Neural crest cell (in vitro differentiated cells): ENCODE measurements at regions not wholly inside any gene's neighbourhood (a gene's known extent, or its start where the extent isn't known, plus 50 kb on each side); places are given as distances from the start of the nearest gene placed in this dataset.

Source experiments
- DNase-seq: peaks from one replicate; pipeline ENCODE4 v3.0.0; 2021; ENCODE audit warnings: low read depth, mixed read lengths, low spot score
- H3K27ac Mint-ChIP-seq: one replicate; pipeline ENCODE4 v1.8.0; 2021; ENCODE audit warnings: mild to moderate bottlenecking, mixed read lengths; ENCODE audit not compliant: unreplicated experiment
- H3K27me3 Mint-ChIP-seq: 2 replicates; pipeline ENCODE4 v1.8.0; 2021; ENCODE audit warnings: low read depth, mild to moderate bottlenecking, mixed read lengths
- H3K36me3 Mint-ChIP-seq: 2 replicates; pipeline ENCODE4 v1.8.0; 2021; ENCODE audit warnings: low read depth, mild to moderate bottlenecking, mixed read lengths
- H3K4me1 Mint-ChIP-seq: 2 replicates; pipeline ENCODE4 v1.8.0; 2021; ENCODE audit warnings: mixed read lengths
- H3K4me3 Mint-ChIP-seq: one replicate; pipeline ENCODE4 v1.8.0; 2021; ENCODE audit warnings: mild to moderate bottlenecking, mixed read lengths
- H3K9me3 Mint-ChIP-seq: 2 replicates; pipeline ENCODE4 v1.8.0; 2021; ENCODE audit warnings: mixed read lengths
- CTCF ChIP-seq: fragments of 200-600 bp; sonication (generic); conservative IDR thresholded peaks from 2 replicates; pipeline ENCODE4 v1.5.0; 2021; ENCODE audit warnings: antibody characterized with exemption, mild to moderate bottlenecking

- no peak for DNase-seq
- no peaks in the 10 kb centered on the region for H3K27me3 Mint-ChIP-seq
- H3K9me3 Mint-ChIP-seq = no peaks in the 10 kb centered on the region
- no peaks in the 10 kb centered on the region for H3K36me3 Mint-ChIP-seq
- no peak overlapping the region for H3K27ac Mint-ChIP-seq
- H3K4me3 Mint-ChIP-seq = no peak overlapping the region
- H3K4me1 Mint-ChIP-seq = no peaks in the 10 kb centered on the region
- TF ChIP-seq CTCF = no peak
Observed at GRCh38 chr7:81503771-81504170, 266.1 kb downstream of the HGF start.

GRCh38 chr7:81503336-81503735 is 266.5 kb downstream of the HGF start:
- Mint-ChIP-seq H3K27ac (no peak overlapping the region), H3K4me1 (no peaks in the 10 kb centered on the region), H3K4me3 (no peak overlapping the region), H3K27me3 (no peaks in the 10 kb centered on the region), H3K9me3 (no peaks in the 10 kb centered on the region), H3K36me3 (no peaks in the 10 kb centered on the region)
- no peak for TF ChIP-seq CTCF
- no peak for DNase-seq

GRCh38 chr7:81501220-81501619 is 268.6 kb downstream of the HGF start:
- H3K4me1 Mint-ChIP-seq = no peaks in the 10 kb centered on the region
- H3K27me3 Mint-ChIP-seq = no peaks in the 10 kb centered on the region
- H3K36me3 Mint-ChIP-seq = no peaks in the 10 kb centered on the region
- H3K27ac Mint-ChIP-seq = no peak overlapping the region
- no peak overlapping the region for H3K4me3 Mint-ChIP-seq
- DNase-seq = no peak
- H3K9me3 Mint-ChIP-seq = no peaks in the 10 kb centered on the region
- TF ChIP-seq CTCF = no peak

GRCh38 chr7:81500631-81501030 is 269.2 kb downstream of the HGF start:
- Mint-ChIP-seq H3K27ac (no peak overlapping the region), H3K36me3 (no peaks in the 10 kb centered on the region)
- no peak for TF ChIP-seq CTCF

GRCh38 chr7:81499262-81500116 is 270.4 kb downstream of the HGF start:
- H3K27ac Mint-ChIP-seq = no peak overlapping the region
- H3K27me3 Mint-ChIP-seq = no peaks in the 10 kb centered on the region
- H3K36me3 Mint-ChIP-seq = no peaks in the 10 kb centered on the region
- no peaks in the 10 kb centered on the region for H3K4me1 Mint-ChIP-seq
- peak; percentile 86 for TF ChIP-seq CTCF
- DNase-seq = no peak
- no peak overlapping the region for H3K4me3 Mint-ChIP-seq
- H3K9me3 Mint-ChIP-seq = no peaks in the 10 kb centered on the region

More at GRCh38 chr7:81500631-81501030, 269.2 kb downstream of the HGF start:
- H3K9me3 Mint-ChIP-seq = no peaks in the 10 kb centered on the region
- DNase-seq = no peak
- H3K4me1 Mint-ChIP-seq = no peaks in the 10 kb centered on the region
- H3K4me3 Mint-ChIP-seq = no peak overlapping the region
- no peaks in the 10 kb centered on the region for H3K27me3 Mint-ChIP-seq
